ENCODE measurements at regions not wholly inside any gene's neighbourhood (a gene's known extent, or its start where the extent isn't known, plus 50 kb on each side); places are given as distances from the start of the nearest gene placed in this dataset.
A peak's percentile ranks its signal among the peaks of the same experiment; 100 is the strongest.

DNA sequence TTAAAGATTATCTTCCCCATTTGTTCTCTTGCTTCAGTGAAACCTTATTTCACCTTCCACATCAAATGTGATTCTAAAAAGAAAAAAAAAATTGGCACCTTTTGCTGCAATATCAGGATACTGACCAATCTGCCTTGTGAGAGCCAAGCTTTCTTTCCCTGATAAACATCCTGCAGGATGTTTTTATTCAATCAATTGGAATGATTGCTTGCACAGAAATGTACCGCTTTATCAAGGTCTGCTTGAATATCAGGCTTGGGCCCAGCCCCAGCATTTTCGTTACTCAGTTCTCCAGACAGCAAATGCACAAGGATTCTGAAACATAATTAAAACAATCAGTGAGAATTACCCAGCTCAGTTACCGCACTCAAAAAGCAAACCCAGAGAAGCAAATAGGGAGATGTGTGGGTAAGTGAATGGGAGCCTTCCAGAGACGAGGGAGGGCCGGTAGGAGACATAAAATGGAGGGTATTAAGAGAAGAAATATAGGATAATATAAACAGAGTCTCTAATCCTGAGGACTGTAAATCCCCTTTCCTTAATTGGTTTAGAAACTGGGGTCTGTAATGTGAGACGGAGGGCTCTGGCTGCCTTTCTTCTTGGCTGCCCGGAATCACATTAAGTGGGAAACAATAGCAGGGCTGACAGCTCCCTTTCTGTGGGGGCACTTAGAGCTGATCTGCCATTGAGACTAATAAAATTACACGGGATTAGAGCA lies 291.8 kb downstream of the ICOS start:
- Histone ChIP-seq H3K9ac (ENCODE audit: low read length in 5 of 5) (peak overlapping the region in 1 of 5 donors; percentile 7), H3K36me3 (ENCODE audit: control insufficient read depth in 5 of 5, insufficient read depth in 5 of 5, low read length in 5 of 5) (no peaks in the 10 kb centered on the region), H3K4me3 (ENCODE audit: low read depth in 1 of 5, low read length in 5 of 5) (peak overlapping the region in 1 of 5 donors; percentile 11), H3K27ac (ENCODE audit: low read depth, low read length) (peak overlapping the region; percentile 63), H3K9me3 (ENCODE audit: control insufficient read depth in 5 of 5, low read length in 5 of 5) (no peaks in the 10 kb centered on the region), H3K4me1 (ENCODE audit: control insufficient read depth in 5 of 5, insufficient read depth in 5 of 5, low read length in 5 of 5) (peaks cover 0 to 22% (median 0%) of the 10 kb centered on the region in 5 donors), H3K27me3 (ENCODE audit: control insufficient read depth in 5 of 5, insufficient read depth in 4 of 5, low read length in 5 of 5) (peaks cover 0 to 2% (median 0%) of the 10 kb centered on the region in 5 donors)

GRCh38 chr2:204234248-204234647 lies 297.7 kb downstream of the ICOS start:
- H3K4me3 ChIP-seq (ENCODE audit: low read depth in 1 of 5, low read length in 5 of 5): no peak overlapping the region
- H3K9me3 ChIP-seq (ENCODE audit: control insufficient read depth in 5 of 5, low read length in 5 of 5): peaks cover 0 to 4% (median 0%) of the 10 kb centered on the region in 5 donors
- no peaks in the 10 kb centered on the region for H3K27me3 ChIP-seq (ENCODE audit: control insufficient read depth in 5 of 5, insufficient read depth in 4 of 5, low read length in 5 of 5)
- no peak overlapping the region for H3K27ac ChIP-seq (ENCODE audit: low read depth, low read length)
- H3K9ac ChIP-seq (ENCODE audit: low read length in 5 of 5): no peak overlapping the region
- peaks cover 0 to 3% (median 0%) of the 10 kb centered on the region in 5 donors for H3K4me1 ChIP-seq (ENCODE audit: control insufficient read depth in 5 of 5, insufficient read depth in 5 of 5, low read length in 5 of 5)
- no peaks in the 10 kb centered on the region for H3K36me3 ChIP-seq (ENCODE audit: control insufficient read depth in 5 of 5, insufficient read depth in 5 of 5, low read length in 5 of 5)

DNA sequence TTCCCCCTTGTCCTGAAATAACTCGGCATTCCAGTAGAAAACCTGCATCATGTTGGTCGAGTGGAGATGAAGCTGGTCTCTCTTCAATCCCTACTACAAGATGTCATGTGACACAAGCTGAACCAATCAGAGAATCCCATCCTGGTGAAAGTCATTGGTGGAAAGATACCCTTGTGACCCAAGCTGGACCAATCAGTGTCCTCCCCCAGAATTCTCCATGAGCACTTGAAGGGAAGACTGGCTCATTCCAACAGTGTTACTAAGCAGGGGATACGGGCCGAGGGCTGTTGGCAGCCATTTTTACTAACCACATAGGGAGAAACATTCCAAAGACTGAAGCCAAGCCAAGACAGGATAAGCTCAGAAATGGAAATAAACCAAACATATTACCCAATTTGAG lies 298.3 kb downstream of the ICOS start:
- H3K9ac ChIP-seq (ENCODE audit: low read length in 5 of 5): no peak overlapping the region
- no peaks in the 10 kb centered on the region for H3K36me3 ChIP-seq (ENCODE audit: control insufficient read depth in 5 of 5, insufficient read depth in 5 of 5, low read length in 5 of 5)
- H3K27ac ChIP-seq (ENCODE audit: low read depth, low read length): no peak overlapping the region
- no peaks in the 10 kb centered on the region for H3K4me1 ChIP-seq (ENCODE audit: control insufficient read depth in 5 of 5, insufficient read depth in 5 of 5, low read length in 5 of 5)
- peaks cover 0 to 4% (median 0%) of the 10 kb centered on the region in 5 donors for H3K9me3 ChIP-seq (ENCODE audit: control insufficient read depth in 5 of 5, low read length in 5 of 5)
- no peak overlapping the region for H3K4me3 ChIP-seq (ENCODE audit: low read depth in 1 of 5, low read length in 5 of 5)
- no peaks in the 10 kb centered on the region for H3K27me3 ChIP-seq (ENCODE audit: control insufficient read depth in 5 of 5, insufficient read depth in 4 of 5, low read length in 5 of 5)

DNA sequence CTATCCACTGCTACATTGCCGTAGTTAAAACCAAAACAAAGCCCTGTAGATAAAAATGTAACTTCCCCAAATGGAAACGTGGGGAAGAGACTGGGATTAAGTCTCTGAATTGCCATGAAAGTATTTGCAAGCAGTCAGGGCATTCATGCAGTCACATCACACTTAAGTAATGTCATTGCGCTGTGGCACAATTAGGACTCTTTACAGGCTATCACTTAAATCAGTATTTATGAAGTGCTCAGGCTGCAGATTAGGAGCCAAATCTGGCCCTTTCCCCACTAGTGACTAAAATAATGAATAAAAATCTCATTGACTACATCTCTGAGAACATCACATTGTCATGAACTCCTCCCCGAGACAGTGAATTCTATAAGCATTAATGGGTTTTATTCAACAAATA lies 300.9 kb downstream of the ICOS start:
- H3K4me1 ChIP-seq (ENCODE audit: control insufficient read depth in 5 of 5, insufficient read depth in 5 of 5, low read length in 5 of 5): no peaks in the 10 kb centered on the region
- no peak overlapping the region for H3K4me3 ChIP-seq (ENCODE audit: low read depth in 1 of 5, low read length in 5 of 5)
- no peaks in the 10 kb centered on the region for H3K36me3 ChIP-seq (ENCODE audit: control insufficient read depth in 5 of 5, insufficient read depth in 5 of 5, low read length in 5 of 5)
- H3K27ac ChIP-seq (ENCODE audit: low read depth, low read length): no peak overlapping the region
- peaks cover 0 to 4% (median 0%) of the 10 kb centered on the region in 5 donors for H3K9me3 ChIP-seq (ENCODE audit: control insufficient read depth in 5 of 5, low read length in 5 of 5)
- no peaks in the 10 kb centered on the region for H3K27me3 ChIP-seq (ENCODE audit: control insufficient read depth in 5 of 5, insufficient read depth in 4 of 5, low read length in 5 of 5)
- no peak overlapping the region for H3K9ac ChIP-seq (ENCODE audit: low read length in 5 of 5)

- Histone ChIP-seq H3K9me3 (ENCODE audit: control insufficient read depth in 5 of 5, low read length in 5 of 5) (peaks cover 0 to 4% (median 0%) of the 10 kb centered on the region in 5 donors), H3K9ac (ENCODE audit: low read length in 5 of 5) (no peak overlapping the region), H3K4me3 (ENCODE audit: low read depth in 1 of 5, low read length in 5 of 5) (no peak overlapping the region)
These were observed 303.0 kb downstream of the ICOS start for GRCh38 chr2:204239411-204240165.

DNA sequence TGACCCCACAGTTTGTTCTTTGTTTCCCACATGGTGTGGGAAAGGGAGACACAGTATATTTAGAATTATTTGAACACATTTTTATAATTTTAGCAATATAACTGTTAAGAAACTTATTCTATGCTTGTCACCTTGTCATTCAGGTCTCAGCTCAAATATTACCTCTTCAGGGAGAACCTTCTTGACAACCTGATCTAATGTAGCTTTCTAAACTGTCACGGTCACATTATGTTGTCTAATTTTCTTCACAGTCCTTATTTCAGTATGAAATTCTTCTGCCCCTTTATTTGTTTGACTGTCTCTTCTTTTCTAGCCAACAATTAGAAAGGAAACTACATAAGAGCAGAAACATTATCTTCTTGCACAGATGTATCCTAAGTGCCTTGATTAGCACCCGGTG lies 304.3 kb upstream of the PARD3B start:
- no peaks in the 10 kb centered on the region for H3K36me3 ChIP-seq (ENCODE audit: control insufficient read depth in 5 of 5, insufficient read depth in 5 of 5, low read length in 5 of 5)
- H3K27ac ChIP-seq (ENCODE audit: low read depth, low read length): no peak overlapping the region
- H3K4me3 ChIP-seq (ENCODE audit: low read depth in 1 of 5, low read length in 5 of 5): no peak overlapping the region
- H3K9ac ChIP-seq (ENCODE audit: low read length in 5 of 5): no peak overlapping the region
- H3K27me3 ChIP-seq (ENCODE audit: control insufficient read depth in 5 of 5, insufficient read depth in 4 of 5, low read length in 5 of 5): no peaks in the 10 kb centered on the region
- H3K4me1 ChIP-seq (ENCODE audit: control insufficient read depth in 5 of 5, insufficient read depth in 5 of 5, low read length in 5 of 5): no peaks in the 10 kb centered on the region
- H3K9me3 ChIP-seq (ENCODE audit: control insufficient read depth in 5 of 5, low read length in 5 of 5): no peaks in the 10 kb centered on the region

More at GRCh38 chr2:204239411-204240165, 303.0 kb downstream of the ICOS start:
- Histone ChIP-seq H3K36me3 (ENCODE audit: control insufficient read depth in 5 of 5, insufficient read depth in 5 of 5, low read length in 5 of 5) (no peaks in the 10 kb centered on the region), H3K27me3 (ENCODE audit: control insufficient read depth in 5 of 5, insufficient read depth in 4 of 5, low read length in 5 of 5) (no peaks in the 10 kb centered on the region), H3K4me1 (ENCODE audit: control insufficient read depth in 5 of 5, insufficient read depth in 5 of 5, low read length in 5 of 5) (no peaks in the 10 kb centered on the region), H3K27ac (ENCODE audit: low read depth, low read length) (no peak overlapping the region)

- Histone ChIP-seq H3K9ac (ENCODE audit: low read length in 5 of 5) (no peak overlapping the region), H3K9me3 (ENCODE audit: control insufficient read depth in 5 of 5, low read length in 5 of 5) (no peaks in the 10 kb centered on the region), H3K4me1 (ENCODE audit: control insufficient read depth in 5 of 5, insufficient read depth in 5 of 5, low read length in 5 of 5) (peaks cover 0 to 9% (median 4%) of the 10 kb centered on the region in 5 donors), H3K27ac (ENCODE audit: low read depth, low read length) (no peak overlapping the region), H3K27me3 (ENCODE audit: control insufficient read depth in 5 of 5, insufficient read depth in 4 of 5, low read length in 5 of 5) (no peaks in the 10 kb centered on the region), H3K36me3 (ENCODE audit: control insufficient read depth in 5 of 5, insufficient read depth in 5 of 5, low read length in 5 of 5) (no peaks in the 10 kb centered on the region), H3K4me3 (ENCODE audit: low read depth in 1 of 5, low read length in 5 of 5) (no peak overlapping the region)
These were observed 295.8 kb upstream of the PARD3B start for GRCh38 chr2:204249437-204249836.

DNA sequence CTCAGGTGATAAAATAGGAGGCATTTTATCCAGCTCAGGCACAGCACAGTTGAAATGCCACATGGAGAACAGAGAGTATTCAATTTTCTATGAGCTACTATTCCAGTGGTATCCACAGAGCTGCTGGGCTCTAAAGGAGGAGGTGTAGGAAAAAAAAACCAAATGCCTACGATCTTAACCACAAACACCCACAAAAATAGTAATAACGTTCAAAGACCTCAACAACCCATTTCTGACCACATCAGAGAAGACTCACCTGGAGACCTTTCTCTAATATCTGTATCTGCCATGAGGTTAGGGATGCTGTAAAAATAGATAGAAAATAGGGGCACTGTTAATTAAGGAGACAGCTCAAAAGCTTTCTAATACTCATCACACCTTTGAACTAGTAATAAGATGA lies 294.6 kb upstream of the PARD3B start:
- Histone ChIP-seq H3K9me3 (ENCODE audit: control insufficient read depth in 5 of 5, low read length in 5 of 5) (no peaks in the 10 kb centered on the region), H3K27ac (ENCODE audit: low read depth, low read length) (no peak overlapping the region), H3K4me3 (ENCODE audit: low read depth in 1 of 5, low read length in 5 of 5) (no peak overlapping the region), H3K9ac (ENCODE audit: low read length in 5 of 5) (no peak overlapping the region), H3K36me3 (ENCODE audit: control insufficient read depth in 5 of 5, insufficient read depth in 5 of 5, low read length in 5 of 5) (no peaks in the 10 kb centered on the region), H3K4me1 (ENCODE audit: control insufficient read depth in 5 of 5, insufficient read depth in 5 of 5, low read length in 5 of 5) (peaks cover 0 to 15% (median 9%) of the 10 kb centered on the region in 5 donors), H3K27me3 (ENCODE audit: control insufficient read depth in 5 of 5, insufficient read depth in 4 of 5, low read length in 5 of 5) (no peaks in the 10 kb centered on the region)

- no peaks in the 10 kb centered on the region for H3K36me3 ChIP-seq (ENCODE audit: control insufficient read depth in 5 of 5, insufficient read depth in 5 of 5, low read length in 5 of 5)
- H3K27ac ChIP-seq (ENCODE audit: low read depth, low read length): no peak overlapping the region
- H3K27me3 ChIP-seq (ENCODE audit: control insufficient read depth in 5 of 5, insufficient read depth in 4 of 5, low read length in 5 of 5): no peaks in the 10 kb centered on the region
- H3K4me1 ChIP-seq (ENCODE audit: control insufficient read depth in 5 of 5, insufficient read depth in 5 of 5, low read length in 5 of 5): peaks cover 0 to 22% (median 14%) of the 10 kb centered on the region in 5 donors
- H3K9ac ChIP-seq (ENCODE audit: low read length in 5 of 5): no peak overlapping the region
- H3K4me3 ChIP-seq (ENCODE audit: low read depth in 1 of 5, low read length in 5 of 5): no peak overlapping the region
- H3K9me3 ChIP-seq (ENCODE audit: control insufficient read depth in 5 of 5, low read length in 5 of 5): no peaks in the 10 kb centered on the region
These were observed 293.9 kb upstream of the PARD3B start for GRCh38 chr2:204251158-204251997.
